ENCODE measurements at regions not wholly inside any gene's neighbourhood (a gene's known extent, or its start where the extent isn't known, plus 50 kb on each side); places are given as distances from the start of the nearest gene placed in this dataset.
A peak's percentile ranks its signal among the peaks of the same experiment; 100 is the strongest.

DNA sequence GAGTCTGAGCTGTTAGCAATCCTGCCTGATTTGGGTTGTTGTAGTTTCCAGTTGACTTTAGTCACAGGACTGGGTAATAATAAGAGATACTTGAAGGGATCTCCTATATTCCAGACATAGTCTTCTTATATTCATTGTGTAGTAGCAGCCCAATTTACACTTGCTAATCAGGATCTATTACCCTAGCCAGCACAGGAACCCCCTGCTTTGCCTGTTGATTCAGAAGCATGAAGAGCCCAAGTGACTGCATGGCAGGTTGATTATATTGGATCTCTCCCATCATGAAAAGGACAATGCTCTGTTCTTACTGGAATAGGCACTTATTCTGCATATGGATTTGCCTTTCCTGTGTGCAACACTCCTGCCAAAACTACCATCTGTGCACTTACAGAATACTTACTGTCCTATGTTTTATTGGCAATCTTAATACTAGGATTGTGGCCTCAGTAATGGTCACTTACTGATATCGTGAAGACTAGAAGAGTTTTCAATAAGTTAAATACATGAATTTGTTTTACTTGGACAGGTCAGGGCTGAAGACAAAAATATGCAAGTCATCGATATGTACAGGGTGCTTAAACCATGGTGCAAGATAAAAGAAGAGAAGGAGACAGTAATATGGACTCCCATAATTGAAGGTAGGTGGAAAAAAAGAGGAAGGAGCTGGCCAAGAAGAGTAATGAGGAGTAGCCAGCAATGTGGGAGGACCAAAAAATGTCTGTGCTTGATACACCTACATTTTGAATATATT, 304.1 kb downstream of the MCTP2 start:
- Mint-ChIP-seq H3K9me3 (no peaks in the 10 kb centered on the region), H3K4me1 (no peaks in the 10 kb centered on the region), H3K4me3 (no peak overlapping the region)

DNA sequence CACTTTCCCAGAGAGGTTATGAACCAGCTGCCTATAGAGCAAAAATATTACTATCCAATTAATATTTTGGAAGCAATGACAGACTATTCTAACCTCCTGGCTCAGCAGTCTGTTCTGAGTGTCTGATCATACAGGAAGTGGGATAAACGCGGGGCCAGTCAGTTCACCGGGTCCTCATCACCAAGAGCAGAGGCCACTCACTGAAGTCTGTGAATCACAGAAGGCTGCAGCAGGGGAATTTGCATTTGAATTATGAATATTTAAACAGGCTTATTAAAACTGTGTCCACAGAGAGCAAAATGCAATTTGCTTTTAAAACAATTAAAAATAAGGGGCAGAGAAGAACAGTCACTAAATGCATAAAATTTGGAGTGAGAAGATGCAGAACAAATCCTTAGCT, 305.2 kb downstream of the MCTP2 start:
- H3K27me3 Mint-ChIP-seq, result peaks cover 20% of the 10 kb centered on the region
- no peaks in the 10 kb centered on the region for H3K36me3 Mint-ChIP-seq
- H3K4me1 Mint-ChIP-seq, result no peaks in the 10 kb centered on the region
- DNase-seq, result no peak
- no peak overlapping the region for H3K4me3 Mint-ChIP-seq
- no peaks in the 10 kb centered on the region for H3K9me3 Mint-ChIP-seq
- H3K27ac Mint-ChIP-seq, result no peak overlapping the region

More for the DNA sequence above, 304.1 kb downstream of the MCTP2 start:
- DNase-seq, result no peak
- no peaks in the 10 kb centered on the region for H3K36me3 Mint-ChIP-seq
- peaks cover 16% of the 10 kb centered on the region for H3K27me3 Mint-ChIP-seq
- H3K27ac Mint-ChIP-seq, result no peak overlapping the region

DNA sequence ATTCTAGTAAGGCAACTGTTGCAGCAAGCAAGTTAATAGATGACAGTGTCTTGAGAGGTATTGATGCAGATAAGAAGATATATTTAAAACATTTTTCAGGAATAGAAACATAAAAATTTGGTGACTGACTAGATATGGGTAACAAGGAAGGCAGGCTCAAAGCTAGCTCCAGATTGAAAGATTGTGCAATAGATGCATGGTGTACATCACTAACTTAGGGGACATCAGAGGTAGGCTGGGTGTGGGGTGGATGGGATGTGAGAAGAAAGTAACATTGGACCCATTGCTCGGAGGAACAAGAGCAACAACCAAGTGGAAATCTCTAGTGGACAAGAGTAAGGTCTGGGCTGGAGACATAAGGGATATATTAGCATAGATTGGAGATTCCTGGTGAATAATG, 306.9 kb downstream of the MCTP2 start:
- no peak for DNase-seq
- no peaks in the 10 kb centered on the region for H3K9me3 Mint-ChIP-seq
- no peaks in the 10 kb centered on the region for H3K4me1 Mint-ChIP-seq
- no peak overlapping the region for H3K4me3 Mint-ChIP-seq
- peaks cover 29% of the 10 kb centered on the region for H3K27me3 Mint-ChIP-seq
- H3K27ac Mint-ChIP-seq, result no peak overlapping the region
- H3K36me3 Mint-ChIP-seq, result no peaks in the 10 kb centered on the region

DNA sequence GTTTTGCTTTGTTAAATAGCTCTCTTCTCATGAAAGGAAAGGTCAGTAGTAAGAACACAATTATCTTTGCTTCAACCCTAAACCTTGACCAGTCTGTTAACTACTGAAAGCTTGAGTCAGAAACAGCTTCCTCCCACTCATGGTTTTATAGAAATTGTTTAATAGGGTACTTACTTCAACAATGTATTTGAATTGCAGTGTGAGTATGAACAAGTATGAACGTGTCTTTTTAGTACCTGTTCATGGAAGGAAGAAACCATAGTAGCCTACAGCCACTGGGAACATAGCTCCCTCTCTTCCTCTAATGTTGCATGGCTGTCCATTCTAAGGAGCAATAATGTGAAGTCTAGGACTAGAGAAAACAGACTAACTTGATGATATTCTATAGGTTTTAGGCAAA, 311.0 kb downstream of the MCTP2 start:
- no peak overlapping the region for H3K27ac Mint-ChIP-seq
- H3K27me3 Mint-ChIP-seq, result peaks cover 34% of the 10 kb centered on the region
- H3K36me3 Mint-ChIP-seq, result no peaks in the 10 kb centered on the region
- H3K9me3 Mint-ChIP-seq, result no peaks in the 10 kb centered on the region
- H3K4me3 Mint-ChIP-seq, result no peak overlapping the region
- no peaks in the 10 kb centered on the region for H3K4me1 Mint-ChIP-seq
- DNase-seq, result no peak

DNA sequence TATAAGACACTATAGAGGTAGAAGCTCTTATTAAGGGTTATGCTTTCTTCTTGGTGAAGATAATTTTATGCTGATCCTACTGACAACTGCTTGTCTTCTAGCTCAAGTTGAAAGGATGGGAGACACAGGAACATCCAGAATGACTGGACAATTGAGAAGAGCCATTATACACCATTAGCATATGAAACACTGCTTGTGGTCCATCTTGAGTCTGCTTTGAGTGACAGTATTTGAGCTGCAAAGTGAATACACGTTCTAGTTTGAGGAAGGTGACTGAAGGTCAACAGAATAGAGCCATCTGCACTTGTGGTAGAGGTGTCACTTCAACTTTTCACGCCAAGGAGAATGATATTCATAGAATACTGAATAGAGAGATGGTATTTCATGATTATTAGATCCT, 315.4 kb downstream of the MCTP2 start:
- Mint-ChIP-seq H3K9me3 (no peaks in the 10 kb centered on the region), H3K36me3 (no peaks in the 10 kb centered on the region), H3K27ac (no peak overlapping the region), H3K4me3 (no peak overlapping the region), H3K27me3 (peaks cover 25% of the 10 kb centered on the region), H3K4me1 (no peaks in the 10 kb centered on the region)
- no peak for DNase-seq

DNA sequence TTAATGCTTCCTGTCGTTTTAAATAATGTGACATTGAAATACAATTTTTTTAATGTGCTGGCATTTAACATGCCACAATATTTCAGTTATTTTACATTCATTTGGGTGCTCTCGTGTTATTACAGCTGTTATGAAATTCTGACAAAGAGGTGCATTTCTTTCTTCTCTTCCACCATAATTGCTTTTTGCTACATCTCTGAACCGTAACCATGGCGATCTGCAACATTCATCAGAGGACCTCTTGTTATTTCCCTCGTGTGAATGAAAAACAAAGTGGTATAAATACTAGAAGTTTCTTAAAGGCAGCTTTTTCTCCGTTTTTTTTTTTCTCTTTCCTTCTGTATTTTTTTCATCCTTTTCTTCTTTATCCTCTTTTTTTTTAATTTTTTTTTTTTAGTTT, 316.4 kb downstream of the MCTP2 start:
- Mint-ChIP-seq H3K36me3 (no peaks in the 10 kb centered on the region), H3K27ac (no peak overlapping the region), H3K4me3 (no peak overlapping the region), H3K4me1 (no peaks in the 10 kb centered on the region), H3K9me3 (no peaks in the 10 kb centered on the region), H3K27me3 (peaks cover 26% of the 10 kb centered on the region)
- DNase-seq, result no peak

DNA sequence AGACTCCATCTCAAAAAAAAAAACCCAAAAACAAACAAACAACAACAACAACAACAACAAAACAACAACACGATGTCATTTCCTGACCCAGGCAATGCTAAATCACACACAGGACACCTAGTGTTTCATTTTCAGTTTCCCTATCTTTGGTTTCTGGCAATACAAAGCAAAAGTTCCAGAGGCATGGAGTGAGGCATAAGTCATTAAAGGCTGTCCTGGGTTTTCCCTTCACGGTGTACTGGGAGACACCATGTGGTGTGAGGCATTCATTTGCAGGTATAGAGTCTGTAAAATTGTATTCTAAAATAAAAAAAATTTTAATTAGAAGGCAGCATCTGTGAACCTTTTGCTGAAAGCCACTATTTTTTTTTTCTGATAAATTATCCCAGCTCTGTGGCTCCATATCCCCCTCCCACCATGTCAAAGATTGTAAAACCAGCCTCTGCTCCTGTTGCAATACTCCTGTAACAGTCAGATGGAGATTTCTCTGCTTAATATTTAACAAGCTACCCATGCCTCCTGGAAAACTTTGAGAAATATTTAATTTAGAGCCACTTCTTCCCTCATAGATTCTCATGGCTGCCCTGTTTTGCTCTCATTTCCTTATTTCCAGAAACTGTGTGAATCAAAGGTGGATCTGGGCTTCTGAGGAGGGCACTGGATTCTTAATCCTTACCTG, 324.6 kb downstream of the MCTP2 start:
- no peak for DNase-seq
- Mint-ChIP-seq H3K36me3 (no peaks in the 10 kb centered on the region), H3K9me3 (peaks cover 2% of the 10 kb centered on the region), H3K4me3 (no peak overlapping the region), H3K4me1 (no peaks in the 10 kb centered on the region), H3K27me3 (peaks cover 14% of the 10 kb centered on the region), H3K27ac (no peak overlapping the region)

DNA sequence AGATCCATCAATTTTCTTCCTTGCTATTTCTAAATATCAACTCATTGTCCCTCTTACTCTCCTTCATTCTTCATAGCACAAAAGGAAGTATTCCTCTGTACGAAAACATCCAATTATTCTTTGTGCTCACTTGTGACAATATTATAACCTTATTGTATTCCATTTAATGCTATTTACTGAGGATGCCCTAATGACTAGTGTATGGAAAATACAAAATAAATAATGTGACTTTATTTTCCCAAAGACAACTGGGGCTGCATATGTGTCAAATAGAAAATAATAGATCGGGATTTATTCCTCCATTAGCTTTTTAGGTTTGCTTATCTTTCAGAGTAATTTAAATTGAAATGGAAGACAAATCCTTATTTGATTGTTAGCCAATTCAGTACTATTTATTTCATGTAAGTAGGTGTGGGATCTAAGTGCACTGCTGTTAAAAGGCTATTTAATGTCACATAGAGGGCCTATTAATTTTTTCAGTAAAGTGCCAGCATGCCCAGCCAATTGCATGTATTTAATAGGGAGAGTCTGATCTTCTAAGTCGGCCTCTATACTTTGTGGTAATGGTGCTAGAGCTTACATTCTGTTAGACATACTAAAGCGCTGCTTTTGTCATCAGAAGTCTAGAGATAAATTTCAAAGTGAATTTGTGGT, 329.8 kb downstream of the MCTP2 start:
- no peaks in the 10 kb centered on the region for H3K4me1 Mint-ChIP-seq
- H3K36me3 Mint-ChIP-seq, result no peaks in the 10 kb centered on the region

DNA sequence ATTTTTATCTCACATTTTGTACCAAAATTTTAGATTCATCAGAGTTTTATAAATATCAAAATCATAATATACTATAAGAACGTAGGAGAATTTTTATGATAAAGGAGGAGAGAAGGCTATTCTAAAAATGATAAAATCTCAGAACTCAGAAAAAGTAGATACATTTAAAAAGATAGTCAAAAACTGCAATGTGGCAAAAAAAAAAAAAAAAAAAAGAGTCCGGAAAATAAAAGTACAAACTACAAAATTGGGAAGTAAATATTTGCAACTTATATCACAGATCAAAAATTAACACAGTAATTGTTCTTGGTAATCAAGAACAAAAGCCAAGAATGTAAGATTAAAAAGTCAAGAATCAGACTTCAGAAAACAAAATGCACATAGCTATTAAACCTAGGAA, 332.1 kb downstream of the MCTP2 start:
- H3K9me3 Mint-ChIP-seq, result peaks cover 7% of the 10 kb centered on the region
- H3K27ac Mint-ChIP-seq, result no peak overlapping the region
- H3K4me3 Mint-ChIP-seq, result no peak overlapping the region
- no peak for DNase-seq
- peaks cover 14% of the 10 kb centered on the region for H3K27me3 Mint-ChIP-seq
- H3K36me3 Mint-ChIP-seq, result no peaks in the 10 kb centered on the region
- no peaks in the 10 kb centered on the region for H3K4me1 Mint-ChIP-seq

More for the DNA sequence above, 329.8 kb downstream of the MCTP2 start:
- H3K9me3 Mint-ChIP-seq, result peaks cover 7% of the 10 kb centered on the region
- peaks cover 17% of the 10 kb centered on the region for H3K27me3 Mint-ChIP-seq
- no peak overlapping the region for H3K4me3 Mint-ChIP-seq
- no peak for DNase-seq
- no peak overlapping the region for H3K27ac Mint-ChIP-seq

DNA sequence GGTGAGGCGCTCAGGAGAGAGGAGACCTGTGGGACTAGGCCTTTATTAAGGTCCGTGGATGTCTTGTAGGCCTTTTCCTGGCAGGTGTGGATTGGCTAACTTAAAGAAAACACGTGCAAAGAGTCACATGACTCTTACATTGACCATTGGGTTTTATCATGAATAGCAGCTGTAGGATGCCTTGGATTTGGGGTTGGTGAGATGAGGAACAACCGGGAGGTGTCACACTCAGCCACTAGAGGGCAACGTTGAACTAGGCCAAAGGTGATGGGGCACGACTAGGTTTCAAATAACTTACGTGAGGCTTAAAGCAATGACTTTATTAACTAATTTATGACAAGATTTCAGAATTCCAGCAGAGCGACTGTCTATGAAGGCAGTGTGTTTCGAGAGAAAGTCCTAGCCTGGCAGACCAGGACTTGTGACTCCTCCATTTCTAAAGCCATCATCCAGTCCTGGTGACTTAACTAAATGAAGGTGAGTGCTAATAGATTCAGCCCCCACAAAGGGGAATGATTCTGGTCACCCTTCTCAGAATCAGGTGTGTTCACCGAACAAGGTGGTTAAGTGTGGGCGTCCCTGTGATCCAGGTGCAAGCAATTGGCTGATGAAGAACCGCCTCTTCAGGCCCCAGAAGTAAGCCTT, 345.6 kb downstream of the MCTP2 start:
- Mint-ChIP-seq H3K27ac (no peak overlapping the region), H3K27me3 (peaks cover 66% of the 10 kb centered on the region), H3K36me3 (no peaks in the 10 kb centered on the region), H3K4me3 (no peak overlapping the region), H3K4me1 (no peaks in the 10 kb centered on the region), H3K9me3 (no peaks in the 10 kb centered on the region)
- peak; percentile 14 for DNase-seq

DNA sequence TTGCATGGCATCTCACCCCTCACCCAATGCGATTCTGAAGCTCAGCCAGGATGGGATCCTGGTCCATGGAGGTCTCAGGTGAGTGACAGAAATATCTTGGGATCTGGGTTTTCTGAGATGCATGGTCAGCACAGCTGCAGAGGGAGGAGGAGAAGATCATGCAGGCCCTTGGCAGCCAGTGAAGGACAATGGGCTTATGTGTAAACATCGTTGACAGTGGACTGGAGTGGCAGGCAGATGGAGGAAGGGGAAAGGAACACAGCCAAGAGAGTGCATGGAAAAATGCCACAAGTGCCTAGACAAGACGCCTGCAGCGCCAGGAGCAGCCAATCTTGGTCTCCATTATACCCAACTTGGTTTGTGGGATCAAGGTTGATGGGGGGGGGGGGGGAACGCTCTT, 347.9 kb downstream of the MCTP2 start:
- no peak overlapping the region for H3K27ac Mint-ChIP-seq
- no peaks in the 10 kb centered on the region for H3K36me3 Mint-ChIP-seq
- H3K4me1 Mint-ChIP-seq, result peaks cover 7% of the 10 kb centered on the region
- no peaks in the 10 kb centered on the region for H3K9me3 Mint-ChIP-seq
- H3K27me3 Mint-ChIP-seq, result peaks cover 79% of the 10 kb centered on the region
- DNase-seq, result no peak
- no peak overlapping the region for H3K4me3 Mint-ChIP-seq

DNA sequence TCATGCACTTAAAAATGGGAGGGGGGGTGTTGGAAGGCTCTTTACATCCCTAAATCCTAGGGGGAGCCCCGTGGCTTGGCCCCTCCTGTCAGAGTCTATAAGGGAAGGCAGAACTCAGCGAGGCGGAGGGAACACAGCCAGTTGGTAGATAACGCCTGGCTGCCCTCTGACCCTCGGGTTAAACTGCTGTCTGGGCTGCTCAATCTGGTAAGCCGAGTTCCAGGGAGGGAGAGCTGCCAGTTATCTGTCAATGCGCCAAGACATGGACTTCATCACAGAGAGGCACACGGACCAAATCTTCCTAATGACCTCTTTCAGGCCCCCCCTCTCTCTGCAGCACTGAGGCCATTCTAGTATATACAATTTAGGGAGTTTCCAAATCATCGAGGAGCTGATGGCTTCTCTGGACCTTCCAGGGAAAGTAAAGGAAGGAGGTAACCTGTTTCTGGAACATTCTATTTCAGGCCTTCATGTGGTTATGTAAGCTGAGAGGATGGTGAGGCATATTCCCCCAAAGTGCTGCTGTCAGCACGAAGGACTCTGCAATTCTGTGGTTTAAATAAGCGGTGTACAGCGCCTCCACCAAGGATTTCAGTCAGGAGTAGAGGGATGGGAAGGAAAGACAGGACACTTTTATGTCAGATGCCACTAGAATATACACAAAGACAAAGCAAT, 349.0 kb downstream of the MCTP2 start:
- Mint-ChIP-seq H3K27ac (no peak overlapping the region), H3K4me1 (peaks cover 18% of the 10 kb centered on the region), H3K4me3 (no peak overlapping the region), H3K9me3 (no peaks in the 10 kb centered on the region), H3K27me3 (peaks cover 88% of the 10 kb centered on the region), H3K36me3 (no peaks in the 10 kb centered on the region)
- DNase-seq, result no peak

DNA sequence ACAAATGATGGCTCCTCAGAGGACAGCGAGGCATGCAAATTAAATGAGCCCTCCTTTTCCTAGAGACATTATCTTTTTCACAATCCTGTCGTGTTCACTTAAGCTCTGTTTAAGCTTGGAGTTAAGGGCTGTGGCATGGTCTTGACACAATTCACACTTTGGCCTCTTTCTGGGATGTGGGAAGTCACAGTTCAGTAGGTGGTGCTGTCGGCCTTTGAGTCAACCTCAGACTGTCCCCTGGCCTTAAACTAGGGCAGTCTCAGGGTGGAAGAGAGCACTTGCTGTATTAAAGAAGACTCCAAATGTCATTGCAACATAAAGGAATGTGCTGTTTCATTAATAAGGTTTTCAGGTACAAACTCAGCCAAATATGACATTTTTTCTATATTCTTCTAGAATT, 351.0 kb downstream of the MCTP2 start:
- Mint-ChIP-seq H3K4me1 (peaks cover 24% of the 10 kb centered on the region), H3K36me3 (no peaks in the 10 kb centered on the region), H3K27ac (no peak overlapping the region), H3K4me3 (no peak overlapping the region), H3K27me3 (peaks cover 94% of the 10 kb centered on the region), H3K9me3 (no peaks in the 10 kb centered on the region)
- no peak for DNase-seq

DNA sequence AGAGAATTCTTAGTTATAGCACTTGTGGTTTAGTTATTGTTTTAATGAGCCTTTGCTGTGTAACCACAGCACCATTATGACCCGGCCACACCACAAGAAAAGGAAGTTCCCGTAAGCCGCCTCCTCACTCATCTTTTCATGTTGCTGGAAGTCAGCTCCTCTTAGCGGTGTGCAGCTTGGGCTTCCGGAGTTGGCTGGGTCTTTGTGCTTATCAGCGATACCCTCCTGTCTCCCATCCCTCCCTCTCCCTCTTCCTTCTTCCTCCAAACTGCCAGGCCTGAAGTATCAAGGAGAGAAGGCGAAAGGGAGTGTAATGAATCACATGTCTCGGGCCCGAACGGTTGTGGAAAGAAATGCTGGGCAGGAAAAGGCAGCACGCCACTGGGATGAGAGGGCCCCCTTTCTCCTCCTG, 353.5 kb downstream of the MCTP2 start:
- Mint-ChIP-seq H3K4me3 (peak overlapping the region; percentile 55), H3K4me1 (peaks cover 28% of the 10 kb centered on the region), H3K27me3 (peaks cover 91% of the 10 kb centered on the region), H3K27ac (peak overlapping the region; percentile 27), H3K9me3 (no peaks in the 10 kb centered on the region), H3K36me3 (no peaks in the 10 kb centered on the region)
- peak; percentile 70 for DNase-seq

DNA sequence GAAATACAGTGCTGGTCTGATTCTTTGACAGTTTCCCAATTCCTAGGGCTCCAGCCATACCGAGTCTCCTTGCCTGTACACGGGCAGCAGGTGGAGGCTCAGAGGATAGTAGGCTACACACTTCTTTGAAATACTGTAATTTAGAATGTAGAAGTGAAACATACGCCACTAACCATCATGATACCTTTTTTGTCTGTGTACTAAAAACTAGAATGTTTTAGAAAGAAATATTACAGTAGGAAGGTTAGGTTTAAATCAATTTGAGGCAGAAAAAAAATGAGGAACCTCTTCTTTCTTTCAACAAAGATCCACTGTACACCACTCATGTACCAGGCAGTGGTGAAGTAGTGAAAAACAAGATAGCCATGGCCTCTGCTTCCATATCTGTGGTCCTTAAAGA, 354.7 kb downstream of the MCTP2 start:
- H3K4me1 Mint-ChIP-seq, result peaks cover 28% of the 10 kb centered on the region
- H3K36me3 Mint-ChIP-seq, result no peaks in the 10 kb centered on the region
- peaks cover 91% of the 10 kb centered on the region for H3K27me3 Mint-ChIP-seq
- no peaks in the 10 kb centered on the region for H3K9me3 Mint-ChIP-seq
- DNase-seq, result no peak
- H3K27ac Mint-ChIP-seq, result no peak overlapping the region
- H3K4me3 Mint-ChIP-seq, result no peak overlapping the region
